ENCODE measurements at regions not wholly inside any gene's neighbourhood (a gene's known extent, or its start where the extent isn't known, plus 50 kb on each side); places are given as distances from the start of the nearest gene placed in this dataset.
"Not testable (repeated sequence)": the region's sequence is repeated elsewhere in the genome, so short reads cannot be mapped to it uniquely, and the experiment has no call there.

GRCh38 chr6:88502391-88502790 is 336.2 kb upstream of the CNR1 start:
- Histone ChIP-seq H3K27me3 (no peaks in the 10 kb centered on the region), H3K4me3 (no peak overlapping the region), H3K4me1 (no peaks in the 10 kb centered on the region), H3K27ac (no peak overlapping the region), H3K36me3 (no peaks in the 10 kb centered on the region), H3K9me3 (peaks cover 0 to 12% (median 6%) of the 10 kb centered on the region in 3 donors)
- intact Hi-C loops (cut with DNase I; ENCODE audit: low total_unique reads), result no loop called here
- DNase-seq, result no peak
- TF ChIP-seq CTCF (IDR thresholded peaks at IDR 0.05), result no peak

GRCh38 chr6:88499845-88500699 is 333.9 kb upstream of the CNR1 start:
- Histone ChIP-seq H3K27ac (no peak overlapping the region), H3K36me3 (no peaks in the 10 kb centered on the region), H3K4me1 (no peaks in the 10 kb centered on the region), H3K4me3 (no peak overlapping the region), H3K27me3 (no peaks in the 10 kb centered on the region), H3K9me3 (no peaks in the 10 kb centered on the region)
- no peak for TF ChIP-seq CTCF (IDR thresholded peaks at IDR 0.05)
- no peak for DNase-seq
- intact Hi-C loops (cut with DNase I; ENCODE audit: low total_unique reads), result loop anchor here (10.0 kb wide), 1 partner anchor 375 kb away; no protein-coding TSS in a partner anchor

- Histone ChIP-seq H3K9me3 (no peaks in the 10 kb centered on the region), H3K4me3 (no peak overlapping the region), H3K27me3 (no peaks in the 10 kb centered on the region), H3K4me1 (no peaks in the 10 kb centered on the region), H3K27ac (no peak overlapping the region), H3K36me3 (no peaks in the 10 kb centered on the region)
- intact Hi-C loops (cut with DNase I; ENCODE audit: low total_unique reads), result loop anchor here (10.0 kb wide), 1 partner anchor 375 kb away; no protein-coding TSS in a partner anchor
- DNase-seq, result no peak
- TF ChIP-seq CTCF (IDR thresholded peaks at IDR 0.05), result no peak
Measured at GRCh38 chr6:88499436-88499835, 333.3 kb upstream of the CNR1 start.

- not testable (repeated sequence) for H3K36me3 ChIP-seq, DNase-seq, H3K9me3 ChIP-seq, H3K4me3 ChIP-seq, H3K27ac ChIP-seq, H3K27me3 ChIP-seq
- H3K4me1 ChIP-seq, result peaks cover 0 to 11% (median 0%) of the 10 kb centered on the region in 4 donors
- intact Hi-C loops (cut with DNase I; ENCODE audit: low total_unique reads), result loop anchor here (10.0 kb wide), 1 partner anchor 377 kb away; no protein-coding TSS in a partner anchor
Measured at GRCh38 chr6:88497403-88497802, 331.3 kb upstream of the CNR1 start.

- no peak for DNase-seq
- Histone ChIP-seq H3K4me1 (peaks cover 0 to 38% (median 1%) of the 10 kb centered on the region in 4 donors), H3K27me3 (no peaks in the 10 kb centered on the region), H3K9me3 (no peaks in the 10 kb centered on the region), H3K27ac (no peak overlapping the region), H3K36me3 (no peaks in the 10 kb centered on the region), H3K4me3 (no peak overlapping the region)
- intact Hi-C loops (cut with DNase I; ENCODE audit: low total_unique reads), result loop anchor here (5.0 to 10.0 kb wide), 2 partner anchors 380 to 567 kb away; no protein-coding TSS in a partner anchor
- no peak for TF ChIP-seq CTCF (IDR thresholded peaks at IDR 0.05)
Measured at GRCh38 chr6:88494401-88495140, 328.4 kb upstream of the CNR1 start.

- Histone ChIP-seq H3K36me3 (no peaks in the 10 kb centered on the region), H3K9me3 (no peaks in the 10 kb centered on the region), H3K27me3 (no peaks in the 10 kb centered on the region), H3K4me1 (peaks cover 0 to 47% (median 1%) of the 10 kb centered on the region in 4 donors), H3K27ac (peak overlapping the region in 1 of 2 donors; percentile 6), H3K4me3 (no peak overlapping the region)
- no peak for DNase-seq
- intact Hi-C loops (cut with DNase I; ENCODE audit: low total_unique reads), result loop anchor here (5.0 to 10.0 kb wide), 2 partner anchors 381 to 566 kb away; no protein-coding TSS in a partner anchor
- no peak for TF ChIP-seq CTCF (IDR thresholded peaks at IDR 0.05)
Measured at GRCh38 chr6:88493717-88494116, 327.6 kb upstream of the CNR1 start.
